Liver (tissue), 8 donors: ENCODE measurements at regions not wholly inside any gene's neighbourhood (a gene's known extent, or its start where the extent isn't known, plus 50 kb on each side); places are given as distances from the start of the nearest gene placed in this dataset.

Source experiments
- DNase-seq: peaks from one replicate; pipeline ENCODE4 v3.0.0-alpha.2; 2017; ENCODE audit warnings: low spot score
- H3K27ac ChIP-seq, 2 donors: one replicate each; pipeline ENCODE4 v1.7.0; 2013; ENCODE audit warnings: inconsistent platforms in 2 of 2, low read length in 2 of 2, control low read depth in 1 of 2, low read depth in 1 of 2, mild to moderate bottlenecking in 1 of 2
- H3K27me3 ChIP-seq, 4 donors: one replicate each; pipeline versions ENCODE4 v1.6.1 to v1.7.0; 2013; ENCODE audit warnings: low read length in 3 of 4, inconsistent platforms in 1 of 4, mild to moderate bottlenecking in 1 of 4, moderate library complexity in 1 of 4; ENCODE audit not compliant: control insufficient read depth in 4 of 4, insufficient read depth in 4 of 4
- H3K36me3 ChIP-seq, 4 donors: one replicate each; pipeline versions ENCODE4 v1.6.1 to v1.7.0; 2013; ENCODE audit warnings: low read length in 3 of 4, mild to moderate bottlenecking in 3 of 4, low read depth in 1 of 4, moderate library complexity in 1 of 4; ENCODE audit not compliant: control insufficient read depth in 4 of 4, insufficient read depth in 3 of 4
- H3K4me1 ChIP-seq, 4 donors: one replicate each; pipeline versions ENCODE4 v1.6.1 to v1.7.0; 2013; ENCODE audit warnings: low read length in 3 of 4, mild to moderate bottlenecking in 3 of 4, moderate library complexity in 1 of 4; ENCODE audit not compliant: control insufficient read depth in 4 of 4, insufficient read depth in 4 of 4
- H3K4me3 ChIP-seq, 3 donors: one replicate each; pipeline versions ENCODE4 v1.6.1 to v1.7.0; 2013; ENCODE audit warnings: low read length in 3 of 3, control low read depth in 1 of 3, low read depth in 1 of 3, mild to moderate bottlenecking in 1 of 3
- H3K9ac ChIP-seq, 2 donors: one replicate each; pipeline ENCODE4 v1.7.0; 2013; ENCODE audit warnings: low read length in 2 of 2, mild to moderate bottlenecking in 2 of 2, moderate library complexity in 2 of 2, control low read depth in 1 of 2, low read depth in 1 of 2
- H3K9me3 ChIP-seq, 4 donors: one replicate each; pipeline versions ENCODE4 v1.6.1 to v1.7.0; 2013; ENCODE audit warnings: low read length in 3 of 4; ENCODE audit not compliant: control insufficient read depth in 4 of 4
- FOXA2 ChIP-seq: IDR thresholded peaks from 2 replicates; pipeline ENCODE4 v1.6.1; 2016; ENCODE audit warnings: antibody characterized with exemption
- GABPA ChIP-seq, 2 donors: IDR thresholded peaks in 1 of 2; conservative IDR thresholded peaks in 1 of 2; 2 replicates each; pipeline ENCODE4 v1.6.1; 2016; ENCODE audit warnings: antibody characterized with exemption in 2 of 2, mild to moderate bottlenecking in 1 of 2, moderate library complexity in 1 of 2
- HNF4A ChIP-seq, 2 donors: conservative IDR thresholded peaks; 2 replicates each; pipeline ENCODE4 v1.6.1; 2016; ENCODE audit warnings: antibody characterized with exemption in 2 of 2, mild to moderate bottlenecking in 2 of 2
- JUND ChIP-seq, 2 donors: IDR thresholded peaks; 2 replicates each; pipeline ENCODE4 v1.6.1; 2016; ENCODE audit warnings: antibody characterized with exemption in 2 of 2
- NR2F2 ChIP-seq: IDR thresholded peaks from 2 replicates; pipeline ENCODE4 v1.6.1; 2016; ENCODE audit warnings: antibody characterized with exemption
- SP1 ChIP-seq: IDR thresholded peaks from 2 replicates; pipeline ENCODE4 v1.6.1; 2018; ENCODE audit warnings: antibody characterized with exemption, mild to moderate bottlenecking
- TAF1 ChIP-seq: conservative IDR thresholded peaks from 2 replicates; pipeline ENCODE4 v1.6.1; 2016; ENCODE audit warnings: antibody characterized with exemption, mild to moderate bottlenecking
- YY1 ChIP-seq: IDR thresholded peaks from 2 replicates; pipeline ENCODE4 v1.6.1; 2016; ENCODE audit warnings: antibody characterized with exemption, mild to moderate bottlenecking
- WGBS: extraction: QIAGEN DNeasy Blood & Tissue Kit; methylation state at CpG from one replicate; pipeline ENCODE4 v1.1.7; 2013; 5-methylcytosine and 5-hydroxymethylcytosine counted together
- TF ChIP-seq, protein P1 (sequence below): IDR thresholded peaks from 2 replicates; pipeline ENCODE4 v1.6.1; 2016; ENCODE audit warnings: antibody characterized with exemption
- TF ChIP-seq, protein P2 (sequence below): IDR thresholded peaks from 2 replicates; pipeline ENCODE4 v1.6.1; 2016; ENCODE audit warnings: antibody characterized with exemption
- TF ChIP-seq, protein P3 (sequence below): IDR thresholded peaks from 2 replicates; pipeline ENCODE4 v1.6.1; 2016; ENCODE audit warnings: antibody characterized with exemption, mild to moderate bottlenecking
- TF ChIP-seq, protein P4 (sequence below): fragments of 150-350 bp; IDR thresholded peaks from 2 replicates; pipeline ENCODE4 v1.5.1; 2017; ENCODE audit warnings: improper control_type of control experiment, low read depth, low read length; ENCODE audit not compliant: missing input control
- donor health status: healthy.
- donor health status: healthy.
- donor health status: healthy.
- donor health status: healthy.
- donor health status: healthy.

DNA sequence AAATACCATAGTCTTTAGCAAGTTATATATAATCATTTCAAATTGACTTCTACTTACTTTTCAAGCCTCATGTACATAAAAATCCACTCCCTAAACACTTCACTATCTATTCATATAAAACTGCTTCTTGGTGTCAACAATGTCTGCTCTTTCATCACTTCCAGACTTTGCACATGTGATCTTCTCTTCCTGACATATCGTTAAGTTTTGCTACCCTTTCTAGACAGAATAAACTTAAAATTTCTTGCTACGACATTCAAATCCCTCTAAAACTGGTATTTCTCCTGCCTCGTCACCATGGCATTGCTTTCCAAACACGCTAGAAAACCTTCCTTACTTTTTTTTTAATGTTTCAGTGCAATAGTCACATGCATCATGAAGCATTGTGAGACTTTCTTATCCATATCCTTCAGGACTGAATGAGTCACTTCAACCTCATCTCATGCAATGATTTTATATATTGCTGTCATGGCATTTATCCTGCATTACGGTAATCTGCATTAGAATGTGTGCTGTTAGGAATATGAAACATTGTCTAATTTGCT lies 122.8 kb downstream of the GMNC start:
- H3K4me1 ChIP-seq, result no peaks in the 10 kb centered on the region
- 87% methylated on average over 5 of the region's 5 CpGs for WGBS
- H3K36me3 ChIP-seq, result no peaks in the 10 kb centered on the region
- no peak overlapping the region for H3K4me3 ChIP-seq
- no peaks in the 10 kb centered on the region for H3K27me3 ChIP-seq
- H3K9me3 ChIP-seq, result no peaks in the 10 kb centered on the region
- TF ChIP-seq, protein P1, sequence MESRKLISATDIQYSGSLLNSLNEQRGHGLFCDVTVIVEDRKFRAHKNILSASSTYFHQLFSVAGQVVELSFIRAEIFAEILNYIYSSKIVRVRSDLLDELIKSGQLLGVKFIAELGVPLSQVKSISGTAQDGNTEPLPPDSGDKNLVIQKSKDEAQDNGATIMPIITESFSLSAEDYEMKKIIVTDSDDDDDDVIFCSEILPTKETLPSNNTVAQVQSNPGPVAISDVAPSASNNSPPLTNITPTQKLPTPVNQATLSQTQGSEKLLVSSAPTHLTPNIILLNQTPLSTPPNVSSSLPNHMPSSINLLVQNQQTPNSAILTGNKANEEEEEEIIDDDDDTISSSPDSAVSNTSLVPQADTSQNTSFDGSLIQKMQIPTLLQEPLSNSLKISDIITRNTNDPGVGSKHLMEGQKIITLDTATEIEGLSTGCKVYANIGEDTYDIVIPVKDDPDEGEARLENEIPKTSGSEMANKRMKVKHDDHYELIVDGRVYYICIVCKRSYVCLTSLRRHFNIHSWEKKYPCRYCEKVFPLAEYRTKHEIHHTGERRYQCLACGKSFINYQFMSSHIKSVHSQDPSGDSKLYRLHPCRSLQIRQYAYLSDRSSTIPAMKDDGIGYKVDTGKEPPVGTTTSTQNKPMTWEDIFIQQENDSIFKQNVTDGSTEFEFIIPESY, result no peak
- no peak for TF ChIP-seq SP1
- TF ChIP-seq HNF4A (conservative IDR thresholded peaks at IDR 0.05), result no peak
- TF ChIP-seq NR2F2, result no peak
- no peak overlapping the region for H3K27ac ChIP-seq
- DNase-seq, result no peak
- no peak overlapping the region for H3K9ac ChIP-seq

DNA sequence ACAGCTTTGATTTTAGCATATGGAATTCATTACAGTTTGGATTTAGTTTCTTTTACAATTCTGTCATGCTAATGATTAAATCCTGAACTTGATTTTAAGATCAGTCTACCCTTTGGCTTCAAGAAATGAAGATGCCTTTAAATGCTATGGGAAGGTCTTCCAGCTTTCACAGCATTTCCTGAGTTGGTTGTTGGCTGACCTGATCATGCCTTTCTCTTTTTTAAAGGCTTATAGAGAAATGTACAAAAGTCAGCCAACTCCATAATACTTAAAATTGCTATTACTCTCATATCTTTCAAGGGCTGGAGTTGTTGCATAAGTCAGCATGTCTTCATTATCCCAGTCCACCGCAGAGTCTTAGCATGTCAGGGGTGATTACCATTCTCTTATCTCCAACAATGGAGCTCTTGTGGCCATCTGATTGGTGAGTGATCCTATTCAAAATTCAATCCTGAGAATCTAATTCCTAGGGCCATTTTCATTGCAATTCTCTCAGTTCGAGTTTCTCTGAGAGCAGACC lies 123.8 kb downstream of the GMNC start:
- no peak overlapping the region for H3K27ac ChIP-seq
- WGBS, result 79% methylated on average over 2 of the region's 2 CpGs
- H3K36me3 ChIP-seq, result no peaks in the 10 kb centered on the region
- H3K9me3 ChIP-seq, result no peaks in the 10 kb centered on the region
- TF ChIP-seq, protein P2, sequence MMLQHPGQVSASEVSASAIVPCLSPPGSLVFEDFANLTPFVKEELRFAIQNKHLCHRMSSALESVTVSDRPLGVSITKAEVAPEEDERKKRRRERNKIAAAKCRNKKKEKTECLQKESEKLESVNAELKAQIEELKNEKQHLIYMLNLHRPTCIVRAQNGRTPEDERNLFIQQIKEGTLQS, result no peak
- TF ChIP-seq SP1, result no peak
- no peak for TF ChIP-seq GABPA (IDR thresholded peaks at IDR 0.05 in 1 of 2, conservative IDR thresholded peaks at IDR 0.05 in 1 of 2)
- TF ChIP-seq, protein P3, sequence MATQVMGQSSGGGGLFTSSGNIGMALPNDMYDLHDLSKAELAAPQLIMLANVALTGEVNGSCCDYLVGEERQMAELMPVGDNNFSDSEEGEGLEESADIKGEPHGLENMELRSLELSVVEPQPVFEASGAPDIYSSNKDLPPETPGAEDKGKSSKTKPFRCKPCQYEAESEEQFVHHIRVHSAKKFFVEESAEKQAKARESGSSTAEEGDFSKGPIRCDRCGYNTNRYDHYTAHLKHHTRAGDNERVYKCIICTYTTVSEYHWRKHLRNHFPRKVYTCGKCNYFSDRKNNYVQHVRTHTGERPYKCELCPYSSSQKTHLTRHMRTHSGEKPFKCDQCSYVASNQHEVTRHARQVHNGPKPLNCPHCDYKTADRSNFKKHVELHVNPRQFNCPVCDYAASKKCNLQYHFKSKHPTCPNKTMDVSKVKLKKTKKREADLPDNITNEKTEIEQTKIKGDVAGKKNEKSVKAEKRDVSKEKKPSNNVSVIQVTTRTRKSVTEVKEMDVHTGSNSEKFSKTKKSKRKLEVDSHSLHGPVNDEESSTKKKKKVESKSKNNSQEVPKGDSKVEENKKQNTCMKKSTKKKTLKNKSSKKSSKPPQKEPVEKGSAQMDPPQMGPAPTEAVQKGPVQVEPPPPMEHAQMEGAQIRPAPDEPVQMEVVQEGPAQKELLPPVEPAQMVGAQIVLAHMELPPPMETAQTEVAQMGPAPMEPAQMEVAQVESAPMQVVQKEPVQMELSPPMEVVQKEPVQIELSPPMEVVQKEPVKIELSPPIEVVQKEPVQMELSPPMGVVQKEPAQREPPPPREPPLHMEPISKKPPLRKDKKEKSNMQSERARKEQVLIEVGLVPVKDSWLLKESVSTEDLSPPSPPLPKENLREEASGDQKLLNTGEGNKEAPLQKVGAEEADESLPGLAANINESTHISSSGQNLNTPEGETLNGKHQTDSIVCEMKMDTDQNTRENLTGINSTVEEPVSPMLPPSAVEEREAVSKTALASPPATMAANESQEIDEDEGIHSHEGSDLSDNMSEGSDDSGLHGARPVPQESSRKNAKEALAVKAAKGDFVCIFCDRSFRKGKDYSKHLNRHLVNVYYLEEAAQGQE, result no peak
- TF ChIP-seq NR2F2, result no peak
- TF ChIP-seq, protein P4, sequence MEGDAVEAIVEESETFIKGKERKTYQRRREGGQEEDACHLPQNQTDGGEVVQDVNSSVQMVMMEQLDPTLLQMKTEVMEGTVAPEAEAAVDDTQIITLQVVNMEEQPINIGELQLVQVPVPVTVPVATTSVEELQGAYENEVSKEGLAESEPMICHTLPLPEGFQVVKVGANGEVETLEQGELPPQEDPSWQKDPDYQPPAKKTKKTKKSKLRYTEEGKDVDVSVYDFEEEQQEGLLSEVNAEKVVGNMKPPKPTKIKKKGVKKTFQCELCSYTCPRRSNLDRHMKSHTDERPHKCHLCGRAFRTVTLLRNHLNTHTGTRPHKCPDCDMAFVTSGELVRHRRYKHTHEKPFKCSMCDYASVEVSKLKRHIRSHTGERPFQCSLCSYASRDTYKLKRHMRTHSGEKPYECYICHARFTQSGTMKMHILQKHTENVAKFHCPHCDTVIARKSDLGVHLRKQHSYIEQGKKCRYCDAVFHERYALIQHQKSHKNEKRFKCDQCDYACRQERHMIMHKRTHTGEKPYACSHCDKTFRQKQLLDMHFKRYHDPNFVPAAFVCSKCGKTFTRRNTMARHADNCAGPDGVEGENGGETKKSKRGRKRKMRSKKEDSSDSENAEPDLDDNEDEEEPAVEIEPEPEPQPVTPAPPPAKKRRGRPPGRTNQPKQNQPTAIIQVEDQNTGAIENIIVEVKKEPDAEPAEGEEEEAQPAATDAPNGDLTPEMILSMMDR, result no peak
- TF ChIP-seq HNF4A (conservative IDR thresholded peaks at IDR 0.05), result no peak
- no peak for TF ChIP-seq TAF1
- no peak for TF ChIP-seq YY1
- TF ChIP-seq FOXA2, result no peak
- no peak for TF ChIP-seq JUND (IDR thresholded peaks at IDR 0.05)
- H3K27me3 ChIP-seq, result no peaks in the 10 kb centered on the region
- no peaks in the 10 kb centered on the region for H3K4me1 ChIP-seq
- no peak for DNase-seq
- H3K4me3 ChIP-seq, result no peak overlapping the region
- H3K9ac ChIP-seq, result no peak overlapping the region
